Neural progenitor cell (in vitro differentiated cells): ENCODE measurements at regions not wholly inside any gene's neighbourhood (a gene's known extent, or its start where the extent isn't known, plus 50 kb on each side); places are given as distances from the start of the nearest gene placed in this dataset.

ENCODE experiments used
- EZH2phosphoT487 ChIP-seq: fragments of 200-600 bp; sonication (generic); IDR thresholded peaks from 2 replicates; pipeline ENCODE4 v1.6.1; 2017; ENCODE audit warnings: antibody characterized with exemption
- TF ChIP-seq, protein P1 (sequence below): fragments of 200-600 bp; sonication (generic); IDR thresholded peaks from 2 replicates; pipeline ENCODE4 v1.5.1; 2017; ENCODE audit warnings: antibody characterized with exemption, mild to moderate bottlenecking

DNA sequence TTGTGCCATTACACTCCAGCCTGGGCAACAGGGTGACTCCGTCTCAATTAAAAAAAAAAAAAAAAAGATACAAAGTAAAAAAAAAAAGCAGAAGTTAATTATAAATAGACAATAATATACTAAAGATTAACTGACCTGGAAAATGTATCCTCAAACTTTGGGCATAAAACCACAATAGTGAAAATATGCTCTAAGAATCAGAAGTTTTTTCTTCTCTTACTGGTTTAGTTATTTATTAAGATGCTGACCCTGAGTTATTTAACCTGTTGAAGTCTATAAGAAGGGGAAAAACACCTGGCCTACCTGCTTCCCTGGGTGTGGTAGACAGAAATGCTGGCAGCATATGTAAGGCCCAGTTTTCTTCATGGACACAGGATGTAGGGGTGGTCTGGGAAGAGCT is 133.7 kb upstream of the MLIP start:
- TF ChIP-seq EZH2phosphoT487 = no peak
- TF ChIP-seq, protein P1, sequence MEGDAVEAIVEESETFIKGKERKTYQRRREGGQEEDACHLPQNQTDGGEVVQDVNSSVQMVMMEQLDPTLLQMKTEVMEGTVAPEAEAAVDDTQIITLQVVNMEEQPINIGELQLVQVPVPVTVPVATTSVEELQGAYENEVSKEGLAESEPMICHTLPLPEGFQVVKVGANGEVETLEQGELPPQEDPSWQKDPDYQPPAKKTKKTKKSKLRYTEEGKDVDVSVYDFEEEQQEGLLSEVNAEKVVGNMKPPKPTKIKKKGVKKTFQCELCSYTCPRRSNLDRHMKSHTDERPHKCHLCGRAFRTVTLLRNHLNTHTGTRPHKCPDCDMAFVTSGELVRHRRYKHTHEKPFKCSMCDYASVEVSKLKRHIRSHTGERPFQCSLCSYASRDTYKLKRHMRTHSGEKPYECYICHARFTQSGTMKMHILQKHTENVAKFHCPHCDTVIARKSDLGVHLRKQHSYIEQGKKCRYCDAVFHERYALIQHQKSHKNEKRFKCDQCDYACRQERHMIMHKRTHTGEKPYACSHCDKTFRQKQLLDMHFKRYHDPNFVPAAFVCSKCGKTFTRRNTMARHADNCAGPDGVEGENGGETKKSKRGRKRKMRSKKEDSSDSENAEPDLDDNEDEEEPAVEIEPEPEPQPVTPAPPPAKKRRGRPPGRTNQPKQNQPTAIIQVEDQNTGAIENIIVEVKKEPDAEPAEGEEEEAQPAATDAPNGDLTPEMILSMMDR = no peak
